ENCODE measurements at regions not wholly inside any gene's neighbourhood (a gene's known extent, or its start where the extent isn't known, plus 50 kb on each side); places are given as distances from the start of the nearest gene placed in this dataset.
"Not testable (repeated sequence)": the region's sequence is repeated elsewhere in the genome, so short reads cannot be mapped to it uniquely, and the experiment has no call there.

- DNase-seq (ENCODE audit: low read depth, low spot score), result no peak
Measured at GRCh38 chr6:106884576-106884975, 90.0 kb downstream of the CD24 start.

GRCh38 chr6:106883808-106884262 lies 90.7 kb downstream of the CD24 start:
- DNase-seq (ENCODE audit: low read depth, low spot score), result no peak

- DNase-seq (ENCODE audit: low read depth, low spot score), result no peak
Measured at GRCh38 chr6:106882601-106883518, 91.7 kb downstream of the CD24 start.

- DNase-seq (ENCODE audit: low read depth, low spot score), result no peak
Measured at GRCh38 chr6:106882138-106882537, 92.4 kb downstream of the CD24 start.

- DNase-seq (ENCODE audit: low read depth, low spot score), result no peak
Measured at GRCh38 chr6:106880952-106881351, 93.6 kb downstream of the CD24 start.

GRCh38 chr6:106875782-106876321 lies 98.7 kb downstream of the CD24 start:
- DNase-seq (ENCODE audit: low read depth, low spot score), result no peak

- no peak for DNase-seq (ENCODE audit: low read depth, low spot score)
Measured at GRCh38 chr6:106874481-106874880, 100.0 kb downstream of the CD24 start.

GRCh38 chr6:106872049-106872448 lies 102.5 kb downstream of the CD24 start:
- DNase-seq (ENCODE audit: low read depth, low spot score), result peak; percentile 50

- no peak for DNase-seq (ENCODE audit: low read depth, low spot score)
Measured at GRCh38 chr6:106870824-106871717, 103.5 kb downstream of the CD24 start.

- DNase-seq (ENCODE audit: low read depth, low spot score), result no peak
Measured at GRCh38 chr6:106870069-106870468, 104.5 kb downstream of the CD24 start.

GRCh38 chr6:106869203-106869602 lies 105.3 kb downstream of the CD24 start:
- no peak for DNase-seq (ENCODE audit: low read depth, low spot score)

- DNase-seq (ENCODE audit: low read depth, low spot score), result peak; percentile 16
Measured at GRCh38 chr6:106866875-106867658, 107.5 kb downstream of the CD24 start.

- DNase-seq (ENCODE audit: low read depth, low spot score), result no peak
Measured at GRCh38 chr6:106862858-106863257, 111.7 kb downstream of the CD24 start.

GRCh38 chr6:106860940-106861339 lies 113.6 kb downstream of the CD24 start:
- no peak for DNase-seq (ENCODE audit: low read depth, low spot score)

GRCh38 chr6:106858653-106859092 lies 115.9 kb downstream of the CD24 start:
- DNase-seq (ENCODE audit: low read depth, low spot score), result peak; percentile 8

- DNase-seq (ENCODE audit: low read depth, low spot score), result no peak
Measured at GRCh38 chr6:106857771-106858652, 116.5 kb downstream of the CD24 start.

- DNase-seq (ENCODE audit: low read depth, low spot score), result not testable (repeated sequence)
Measured at GRCh38 chr6:106857310-106857709, 117.2 kb downstream of the CD24 start.

GRCh38 chr6:106856227-106856874 lies 118.2 kb downstream of the CD24 start:
- no peak for DNase-seq (ENCODE audit: low read depth, low spot score)

GRCh38 chr6:106855117-106855516 lies 119.4 kb downstream of the CD24 start:
- no peak for DNase-seq (ENCODE audit: low read depth, low spot score)

All from ELF-1 (cell line).